HS-5 (cell line): ENCODE measurements at regions not wholly inside any gene's neighbourhood (a gene's known extent, or its start where the extent isn't known, plus 50 kb on each side); places are given as distances from the start of the nearest gene placed in this dataset.
A peak's percentile ranks its signal among the peaks of the same experiment; 100 is the strongest.

Experiments
- DNase-seq: peaks from one replicate; pipeline ENCODE4 v3.0.0-alpha.2; 2012; ENCODE audit warnings: low read depth

GRCh38 chr17:69719474-69720048 lies 305.1 kb downstream of the MAP2K6 start:
- DNase-seq: no peak

GRCh38 chr17:69722518-69722917 lies 308.0 kb downstream of the MAP2K6 start:
- DNase-seq: no peak

- DNase-seq: no peak
Observed at GRCh38 chr17:69723316-69723715, 308.8 kb downstream of the MAP2K6 start.

GRCh38 chr17:69723741-69724140 lies 309.2 kb downstream of the MAP2K6 start:
- DNase-seq: no peak

GRCh38 chr17:69724238-69724637 lies 309.7 kb downstream of the MAP2K6 start:
- DNase-seq: no peak

GRCh38 chr17:69725146-69725545 lies 310.6 kb downstream of the MAP2K6 start:
- DNase-seq: no peak

- DNase-seq: no peak
Observed at GRCh38 chr17:69728816-69729215, 314.3 kb downstream of the MAP2K6 start.

GRCh38 chr17:69729944-69730343 lies 315.4 kb downstream of the MAP2K6 start:
- peak; percentile 37 for DNase-seq

- no peak for DNase-seq
Observed at GRCh38 chr17:69732272-69732918, 317.9 kb downstream of the MAP2K6 start.

GRCh38 chr17:69733171-69734012 lies 318.9 kb downstream of the MAP2K6 start:
- DNase-seq: peak; percentile 58

- DNase-seq: no peak
Observed at GRCh38 chr17:69734656-69735055, 320.2 kb downstream of the MAP2K6 start.

- no peak for DNase-seq
Observed at GRCh38 chr17:69735285-69735684, 320.8 kb downstream of the MAP2K6 start.

- no peak for DNase-seq
Observed at GRCh38 chr17:69743091-69743490, 328.6 kb downstream of the MAP2K6 start.

GRCh38 chr17:69744512-69745070 lies 330.1 kb downstream of the MAP2K6 start:
- DNase-seq: no peak

GRCh38 chr17:69749911-69750310 lies 325.1 kb upstream of the KCNJ16 start:
- no peak for DNase-seq

GRCh38 chr17:69757688-69758430 lies 317.2 kb upstream of the KCNJ16 start:
- peak; percentile 93 for DNase-seq

- no peak for DNase-seq
Observed at GRCh38 chr17:69760562-69760961, 314.5 kb upstream of the KCNJ16 start.

GRCh38 chr17:69761011-69761410 lies 314.0 kb upstream of the KCNJ16 start:
- DNase-seq: no peak

GRCh38 chr17:69761767-69762321 lies 313.2 kb upstream of the KCNJ16 start:
- peak; percentile 93 for DNase-seq

- no peak for DNase-seq
Observed at GRCh38 chr17:69762359-69762758, 312.7 kb upstream of the KCNJ16 start.

- no peak for DNase-seq
Observed at GRCh38 chr17:69762766-69763165, 312.3 kb upstream of the KCNJ16 start.

- no peak for DNase-seq
Observed at GRCh38 chr17:69763503-69763902, 311.5 kb upstream of the KCNJ16 start.
